Suppressor macrophage treated with lipopolysaccharide for 1 hour (primary cell): ENCODE measurements at regions not wholly inside any gene's neighbourhood (a gene's known extent, or its start where the extent isn't known, plus 50 kb on each side); places are given as distances from the start of the nearest gene placed in this dataset.
"Not testable (repeated sequence)": the region's sequence is repeated elsewhere in the genome, so short reads cannot be mapped to it uniquely, and the experiment has no call there.

Experiments
- DNase-seq, 3 donors: peaks; one replicate each; pipeline ENCODE4 v3.0.0-alpha.2; 2020 to 2022

DNA sequence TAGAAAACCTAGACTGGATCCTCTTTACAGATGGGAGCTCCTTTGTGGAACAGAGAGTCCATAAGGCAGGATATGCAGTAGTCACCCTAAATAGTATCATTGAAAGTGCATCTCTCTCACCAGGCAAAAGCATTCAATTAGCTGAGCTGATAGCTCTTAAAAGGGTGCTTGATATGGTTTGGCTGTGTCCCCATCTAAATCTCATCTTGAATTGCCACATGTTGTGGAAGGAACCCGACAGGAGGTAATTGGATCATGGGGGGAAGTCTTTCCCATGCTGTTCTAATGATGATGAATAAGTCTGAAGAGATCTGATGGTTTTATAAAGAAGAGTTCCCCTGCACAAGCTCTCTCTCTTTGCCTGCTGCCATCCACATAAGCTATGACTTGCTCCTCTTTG is 96.2 kb upstream of the RMP24 start:
- no peak for DNase-seq

DNA sequence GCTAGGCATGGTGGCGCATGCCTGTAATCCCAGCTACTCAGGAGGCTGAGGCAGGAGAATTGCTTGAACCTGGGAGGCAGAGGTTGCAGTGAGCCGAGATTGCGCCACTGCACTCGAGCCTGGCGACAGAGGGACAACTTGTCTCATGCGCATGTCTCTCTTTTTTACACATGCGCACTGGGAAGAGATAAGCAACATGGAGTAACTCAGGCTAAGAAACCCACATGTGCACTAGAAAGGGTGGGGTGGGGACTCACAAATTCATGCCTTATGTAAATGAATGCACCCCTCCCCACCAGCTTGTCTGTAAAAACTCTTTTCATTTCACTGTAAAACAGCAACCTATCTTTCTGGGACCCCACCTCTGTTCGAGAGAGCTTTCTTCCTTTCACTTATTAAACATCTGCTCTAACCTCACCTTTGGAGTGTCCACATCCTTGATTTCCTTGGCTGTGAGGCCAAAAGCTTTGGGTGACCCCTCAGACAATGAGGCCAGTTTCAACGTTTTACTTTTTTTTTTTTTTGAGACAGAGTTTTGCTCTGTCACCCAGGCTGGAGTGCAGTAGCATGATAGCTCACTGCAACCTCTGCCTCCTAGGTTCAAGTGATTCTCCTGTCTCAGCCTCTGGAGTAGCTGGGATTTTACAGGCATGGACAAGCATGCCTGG is 91.6 kb upstream of the RMP24 start:
- no peak for DNase-seq

DNA sequence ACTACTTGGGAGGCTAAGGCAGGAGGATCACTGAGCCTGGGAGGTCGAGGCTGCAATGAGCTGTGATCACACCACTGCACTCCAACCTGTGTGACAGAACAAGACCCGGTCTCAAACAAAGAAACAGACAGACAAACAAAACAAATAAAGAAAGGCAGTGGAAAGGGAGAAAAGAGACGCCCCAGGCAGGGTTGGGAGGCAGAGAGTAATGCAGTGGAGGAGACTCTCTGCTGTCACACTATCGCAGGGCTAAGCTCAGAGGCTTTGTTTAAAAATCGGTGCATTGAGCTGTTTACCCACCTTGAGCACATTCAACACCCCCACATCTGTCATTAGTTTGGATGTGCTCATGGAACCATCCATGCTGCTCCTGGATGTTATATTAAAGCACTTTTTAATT is 84.2 kb upstream of the RMP24 start:
- no peak for DNase-seq

DNA sequence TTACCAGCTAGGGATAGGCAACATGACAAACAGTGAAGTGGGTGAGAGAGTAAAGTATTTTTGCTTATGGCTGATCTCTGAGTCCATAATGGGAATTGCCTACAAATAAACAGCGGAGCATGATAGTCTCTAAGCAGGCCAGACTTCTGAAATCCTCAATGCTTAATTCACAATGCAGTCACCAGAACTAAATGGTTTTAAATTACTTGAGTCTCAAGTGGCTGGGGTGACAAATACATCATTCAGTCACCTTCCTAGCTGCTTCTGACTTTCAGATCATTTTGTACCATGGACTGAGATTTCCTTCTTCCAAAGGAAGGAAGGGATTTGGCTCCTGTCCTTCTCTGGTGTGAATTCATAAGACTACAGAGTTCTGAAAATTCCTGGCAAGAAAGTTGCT is 82.8 kb upstream of the RMP24 start:
- DNase-seq: no peak

DNA sequence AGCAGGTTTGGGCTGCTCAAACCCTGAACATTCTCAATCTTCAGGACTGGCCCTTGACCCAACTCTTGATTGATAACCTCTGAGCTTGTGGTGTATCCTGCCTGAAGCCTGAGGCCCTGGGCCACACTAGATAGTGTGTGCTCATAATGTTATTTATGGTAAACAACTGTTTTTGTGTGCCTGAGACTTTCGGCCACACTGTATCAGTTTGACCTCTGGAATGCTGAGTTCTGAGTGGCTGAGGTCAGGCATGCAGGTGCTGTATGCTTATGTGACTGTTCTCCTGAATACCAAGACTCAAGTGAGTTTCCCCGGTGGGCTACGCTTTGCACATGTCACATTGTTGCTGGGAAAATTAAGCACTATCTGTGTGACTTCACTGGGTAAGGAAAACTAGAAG is 82.2 kb upstream of the RMP24 start:
- no peak for DNase-seq

DNA sequence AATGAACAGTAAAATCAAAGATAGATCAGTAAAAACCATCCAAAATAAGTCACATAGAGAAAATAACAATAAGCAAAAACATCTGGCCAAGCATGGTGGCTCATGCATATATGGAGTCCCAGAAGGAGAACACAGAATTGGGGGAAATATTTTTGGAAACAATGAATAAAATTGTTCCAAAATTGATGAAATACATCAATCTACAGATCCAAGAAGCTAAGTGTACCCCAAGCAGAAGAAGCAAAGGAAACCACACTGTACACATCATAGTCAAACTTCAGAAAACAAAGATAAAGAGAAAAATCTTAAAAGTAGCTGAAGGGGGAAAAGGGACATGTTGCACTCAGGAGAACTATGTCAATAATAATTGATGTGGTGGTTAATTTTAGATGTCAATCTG is 80.4 kb upstream of the RMP24 start:
- DNase-seq: no peak

DNA sequence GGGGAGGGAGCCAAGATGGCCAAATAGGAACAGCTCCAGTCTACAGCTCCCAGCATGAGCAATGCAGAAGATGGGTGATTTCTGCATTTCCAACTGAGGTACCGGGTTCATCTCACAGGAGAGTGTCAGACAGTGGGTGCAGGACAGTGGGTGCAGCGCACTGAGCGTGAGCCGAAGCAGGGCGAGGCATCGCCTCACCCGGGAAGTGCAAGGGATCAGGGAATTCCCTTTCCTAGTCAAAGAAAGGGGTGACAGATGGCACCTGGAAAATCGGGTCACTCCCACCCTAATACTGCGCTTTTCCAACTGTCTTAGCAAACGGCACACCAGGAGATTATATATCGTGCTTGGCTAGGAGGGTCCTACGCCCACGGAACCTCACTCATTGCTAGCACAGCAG is 75.0 kb upstream of the RMP24 start:
- not testable (repeated sequence) for DNase-seq

DNA sequence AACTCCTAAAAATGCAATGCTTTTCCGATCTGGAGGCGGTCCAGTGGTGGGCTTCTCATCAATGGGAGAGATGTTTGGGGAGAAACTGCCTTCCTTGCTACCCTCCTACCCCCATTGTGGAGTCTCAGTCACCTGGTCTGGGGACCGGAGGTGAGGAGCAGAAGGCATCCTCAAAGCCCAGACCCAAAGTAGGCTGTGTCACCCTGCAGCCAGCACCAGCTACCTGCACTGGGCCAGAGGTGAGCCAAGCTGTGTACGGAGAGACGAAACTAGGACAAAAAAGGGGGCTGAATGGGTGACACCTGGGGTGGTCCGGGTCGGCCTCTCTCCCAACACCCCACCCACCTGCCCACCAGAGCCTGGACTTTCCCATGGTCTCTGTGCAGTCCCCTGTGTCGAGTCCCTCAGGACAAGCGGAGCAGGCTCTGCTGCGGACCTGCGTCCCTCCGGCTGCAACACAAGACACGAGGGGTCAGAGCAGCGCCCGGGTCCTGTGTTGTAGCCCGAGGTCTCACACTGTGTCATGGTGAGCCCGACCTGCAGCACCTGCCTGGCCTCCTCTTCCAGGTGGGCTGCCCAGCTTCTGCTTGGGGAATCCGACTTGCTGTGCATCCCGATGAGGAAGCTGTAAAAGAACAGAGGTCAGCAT is 68.0 kb upstream of the RMP24 start:
- DNase-seq: no peak

DNA sequence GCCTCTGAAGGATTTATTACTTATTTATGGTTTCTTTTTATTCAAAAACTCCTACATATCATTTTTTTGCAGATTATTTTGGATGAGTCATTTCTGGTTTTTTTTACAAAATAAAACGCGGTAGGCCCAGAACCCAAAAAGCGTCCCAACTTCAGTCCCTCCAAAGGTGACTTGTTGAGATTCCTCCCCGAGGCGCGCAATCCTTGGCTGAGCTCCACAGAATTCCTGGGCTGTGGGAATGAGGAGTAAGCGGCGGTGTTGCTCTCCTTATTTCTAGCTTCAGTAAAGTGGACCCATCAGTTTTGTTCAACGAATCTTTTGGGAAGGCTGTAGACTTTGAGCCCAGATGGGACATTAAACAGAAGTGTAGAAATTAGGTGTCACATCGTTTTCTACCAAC is 67.0 kb upstream of the RMP24 start:
- DNase-seq: no peak

DNA sequence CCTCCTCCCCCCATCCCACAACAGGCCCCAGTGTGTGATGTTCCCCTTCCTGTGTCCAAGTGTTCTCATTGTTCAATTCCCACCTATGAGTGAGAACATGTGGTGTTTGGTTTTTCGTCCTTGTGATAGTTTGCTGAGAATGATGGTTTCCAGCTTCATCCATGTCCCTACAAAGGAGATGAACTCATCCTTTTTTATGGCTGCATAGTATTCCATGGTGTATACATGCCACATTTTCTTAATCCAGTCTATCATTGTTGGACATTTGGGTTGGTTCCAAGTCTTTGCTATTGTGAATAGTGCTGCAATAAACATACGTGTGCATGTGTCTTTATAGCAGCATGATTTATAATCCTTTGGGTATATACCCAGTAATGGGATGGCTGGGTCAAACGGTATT is 66.2 kb upstream of the RMP24 start:
- not testable (repeated sequence) for DNase-seq

DNA sequence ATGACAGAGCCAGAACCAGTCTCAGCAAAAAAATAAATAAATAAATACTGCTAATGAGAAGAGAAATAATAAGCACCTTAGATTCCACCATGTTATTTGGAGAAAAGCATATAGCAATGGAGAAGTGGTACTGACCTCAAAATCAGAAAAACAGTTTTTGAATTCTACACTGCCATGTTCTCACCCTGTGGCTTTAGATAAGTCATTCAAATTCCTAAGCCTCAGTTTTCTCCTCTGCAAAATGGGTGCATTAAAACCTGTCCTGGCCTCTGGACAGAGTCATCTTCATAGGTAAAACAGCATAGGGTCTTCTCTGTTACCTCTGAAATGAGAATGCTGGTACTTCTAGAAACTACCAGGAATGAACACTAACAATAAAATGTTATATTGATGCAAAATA is 62.2 kb upstream of the RMP24 start:
- DNase-seq: no peak

DNA sequence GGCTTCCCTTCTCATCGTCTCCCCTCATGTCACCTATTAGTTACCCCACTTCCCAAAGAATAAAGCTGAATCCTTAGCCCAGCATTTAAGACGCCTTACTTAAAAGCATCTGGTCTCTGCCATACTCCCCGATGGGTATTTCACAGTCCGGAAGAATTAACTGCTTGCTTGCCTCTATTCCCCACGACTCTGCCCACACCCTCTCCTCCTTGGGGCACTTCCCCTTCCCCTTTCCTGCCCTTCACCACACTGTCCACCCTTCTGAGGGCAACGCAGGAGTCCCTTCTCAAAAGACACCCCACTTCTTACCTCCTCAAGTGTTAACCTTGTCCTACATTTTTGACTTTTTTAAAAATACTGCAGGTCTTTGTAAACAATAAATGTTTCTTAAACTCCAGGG is 60.1 kb upstream of the RMP24 start:
- DNase-seq: peak; percentile 25 to 39 (median 32)

DNA sequence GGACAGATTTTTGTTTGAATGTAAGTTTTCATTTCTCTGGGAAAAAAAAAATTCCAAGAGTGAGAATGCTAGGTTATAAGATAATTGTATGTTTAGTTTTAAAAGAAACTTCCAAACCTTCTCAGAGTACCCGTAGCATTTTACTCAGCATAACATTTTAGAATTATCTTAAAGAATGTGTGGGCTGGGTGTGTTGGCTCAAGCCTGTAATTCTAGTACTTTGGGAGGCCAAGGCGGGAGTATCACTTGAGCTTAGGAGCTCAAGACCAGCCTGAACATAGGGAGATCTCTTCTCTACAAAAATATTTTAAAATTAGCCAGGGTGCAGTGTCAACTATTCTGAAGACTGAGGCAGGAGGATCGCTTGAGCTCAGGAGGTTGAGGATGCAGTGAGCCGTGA is 57.4 kb upstream of the RMP24 start:
- DNase-seq: no peak

DNA sequence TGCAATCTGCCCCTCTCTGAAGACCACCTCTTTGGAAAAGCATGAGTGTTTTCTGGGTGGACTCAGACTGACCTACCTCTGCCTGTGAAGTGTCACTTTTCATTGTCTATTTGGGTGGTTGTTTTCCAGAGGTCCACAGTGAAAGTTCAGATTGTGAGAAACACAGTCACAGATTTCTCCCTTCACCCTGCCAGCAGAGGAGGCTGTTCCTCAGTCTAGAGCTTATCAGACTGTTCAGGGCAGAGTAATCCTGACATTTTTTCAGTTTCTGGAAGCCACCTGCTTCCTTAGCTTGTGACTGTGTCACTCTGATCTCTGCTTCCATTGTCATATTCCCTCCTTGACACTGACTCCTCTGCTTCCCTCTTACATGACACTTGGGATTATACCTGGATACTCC is 55.4 kb upstream of the RMP24 start:
- no peak for DNase-seq

DNA sequence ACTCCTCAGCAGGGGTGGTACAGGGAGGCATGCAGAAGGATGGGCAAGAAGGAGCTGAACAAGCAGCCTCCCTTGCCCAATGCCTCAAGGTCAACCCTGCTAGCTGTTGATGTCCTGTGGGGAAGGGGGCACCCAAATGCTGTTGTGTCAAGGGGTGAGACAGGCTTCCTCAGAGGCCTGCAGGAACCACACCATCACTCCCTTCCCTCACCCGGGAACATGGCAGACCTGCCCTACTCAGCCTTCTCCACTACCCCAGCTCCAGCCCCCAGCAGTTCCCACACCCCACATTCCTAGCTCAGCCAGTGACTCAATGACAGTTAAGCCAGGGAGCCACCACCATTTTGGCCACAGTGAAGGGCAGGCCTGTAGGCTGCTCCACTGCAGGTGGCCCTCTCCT is 53.9 kb upstream of the RMP24 start:
- DNase-seq: no peak

DNA sequence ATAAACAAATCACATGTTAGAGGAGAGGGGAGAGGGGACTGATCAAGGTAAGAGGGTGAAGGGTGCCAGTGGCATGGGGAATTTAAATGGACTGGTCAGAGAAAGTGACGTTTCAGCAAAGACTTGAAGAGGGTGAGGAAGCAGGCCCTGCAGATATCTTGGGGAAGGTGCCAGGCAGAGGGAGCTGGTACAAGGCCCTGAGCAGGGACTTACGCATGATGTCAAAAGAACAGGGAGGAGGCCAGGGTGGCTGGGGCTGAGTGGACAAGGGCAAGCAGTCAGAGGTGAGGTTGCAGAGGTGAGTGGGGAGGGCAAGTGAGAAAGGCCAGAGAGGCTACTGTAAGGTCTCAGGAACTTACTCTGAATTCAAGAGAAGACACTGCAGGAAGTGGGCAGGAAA is 53.3 kb upstream of the RMP24 start:
- DNase-seq: no peak

DNA sequence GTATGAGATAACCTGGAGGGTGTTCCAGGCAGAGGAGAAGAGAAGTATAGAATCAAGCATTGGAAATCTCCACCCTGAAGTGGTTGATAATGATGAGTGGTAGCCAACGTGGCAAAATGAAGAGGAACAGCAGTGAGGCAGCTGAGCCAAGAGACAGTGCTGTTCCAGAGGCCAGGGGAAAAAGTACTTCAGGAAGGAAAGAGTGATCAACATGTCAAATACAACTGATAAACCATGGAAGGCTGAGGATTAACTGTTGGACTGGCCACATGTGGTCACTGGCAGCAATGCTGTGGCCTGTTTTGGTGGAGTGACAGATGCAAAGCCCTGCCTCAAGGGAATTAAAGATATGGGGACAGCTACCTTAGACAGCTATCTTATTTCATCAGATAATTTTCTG is 51.9 kb upstream of the RMP24 start:
- DNase-seq: no peak
